A549 (cell line): ENCODE measurements at regions not wholly inside any gene's neighbourhood (a gene's known extent, or its start where the extent isn't known, plus 50 kb on each side); places are given as distances from the start of the nearest gene placed in this dataset.

Source experiments
- ATAC-seq, 2 experiments: fragments of 200-7000 bp in 1 of 2; fragments of >200 bp in 1 of 2; cut with Nextera tagmentation in 1 of 2; cut with Tn5 transposase in 1 of 2; 3 replicates each; pipeline versions ENCODE4 v1.8.0 to v1.9.1; 2018 to 2020; ENCODE audit warnings: mild to moderate bottlenecking in 1 of 2, moderate library complexity in 1 of 2
- CTCF ChIA-PET: fragments of 300-600 bp; sonication (Branson Sonifier 250); formaldehyde crosslinking; extraction: SDS; loops from one replicate; lab custom pipeline; 2021; ENCODE audit warnings: antibody characterized with exemption, inconsistent platforms; lab: Yijun Ruan, JAX
- POLR2A ChIA-PET: fragments of 350-600 bp; formaldehyde crosslinking; extraction: SDS; loops from one replicate; lab custom pipeline; 2021; ENCODE audit warnings: antibody characterized with exemption, inconsistent platforms; lab: Yijun Ruan, JAX
- DNase-seq, 2 experiments: peaks; one replicate each; pipeline versions ENCODE4 v3.0.0 to v3.0.0-alpha.2; 2011 to 2016; ENCODE audit warnings: low read depth in 1 of 2, low spot score in 1 of 2
- FAIRE-seq: peaks from 2 replicates; lab custom pipeline; 2011; peaks lifted over from hg19 to GRCh38; lab: Jason Lieb, UNC
- H3K27ac ChIP-seq, 2 experiments: fragments of >200 bp; sonication (Bioruptor Twin); formaldehyde crosslinking; 3 replicates each; pipeline ENCODE4 v1.5.1; 2016 to 2017
- H3K4me1 ChIP-seq: fragments of >200 bp; sonication (Bioruptor Twin); formaldehyde crosslinking; 3 replicates; pipeline ENCODE4 v1.6.1; 2016
- H3K4me2 ChIP-seq: fragments of >200 bp; sonication (Bioruptor Twin); formaldehyde crosslinking; 3 replicates; pipeline ENCODE4 v1.6.1; 2016
- H3K4me3 ChIP-seq: fragments of >200 bp; sonication (Bioruptor Twin); formaldehyde crosslinking; 3 replicates; pipeline ENCODE4 v1.5.1; 2016
- H3K9me3 ChIP-seq: fragments of >200 bp; sonication (Bioruptor Twin); formaldehyde crosslinking; 3 replicates; pipeline ENCODE4 v1.6.1; 2016
- CEBPB ChIP-seq, 2 experiments: fragments of >200 bp in 1 of 2; sonication (Bioruptor Twin) in 1 of 2; formaldehyde crosslinking in 1 of 2; IDR thresholded peaks; 2 replicates each; pipeline ENCODE4 v1.6.1; 2012 to 2016
- ELK1 ChIP-seq: fragments of 150-350 bp; IDR thresholded peaks from 2 replicates; pipeline ENCODE4 v1.6.1; 2014; ENCODE audit warnings: low read depth, mild to moderate bottlenecking, low read length
- ESRRA ChIP-seq: fragments of 150-350 bp; IDR thresholded peaks from 2 replicates; pipeline ENCODE4 v1.6.1; 2014; ENCODE audit warnings: mild to moderate bottlenecking, low read length, borderline replicate concordance
- FOXS1 ChIP-seq: fragments of 250-450 bp; sonication (Bioruptor Pico); IDR thresholded peaks from 2 replicates; pipeline ENCODE4 v1.5.0; 2020; ENCODE audit warnings: mild to moderate bottlenecking, moderate library complexity
- HES2 ChIP-seq: fragments of >200 bp; sonication (Bioruptor Twin); formaldehyde crosslinking; IDR thresholded peaks from 2 replicates; pipeline ENCODE4 v1.6.1; 2016
- HMGXB4 ChIP-seq: fragments of 250-450 bp; sonication (Bioruptor Pico); IDR thresholded peaks from 2 replicates; pipeline ENCODE4 v1.5.0; 2021; ENCODE audit warnings: mild to moderate bottlenecking, moderate library complexity, borderline replicate concordance
- HOXB13 ChIP-seq: fragments of 250-450 bp; sonication (Bioruptor Pico); IDR thresholded peaks from 2 replicates; pipeline ENCODE4 v1.5.0; 2020; ENCODE audit warnings: low read depth, mild to moderate bottlenecking, moderate library complexity
- JUNB ChIP-seq: fragments of >200 bp; sonication (Bioruptor Twin); formaldehyde crosslinking; IDR thresholded peaks from 2 replicates; pipeline ENCODE4 v1.6.1; 2016
- MAFK ChIP-seq: fragments of 450-650 bp; IDR thresholded peaks from 2 replicates; pipeline ENCODE4 v1.6.1; 2014; ENCODE audit not compliant: partially characterized antibody
- POLR2AphosphoS2 ChIP-seq: conservative IDR thresholded peaks from 2 replicates; pipeline ENCODE4 v1.6.1; 2012; ENCODE audit warnings: low read length, improper control_type of control experiment, inconsistent platforms
- RCOR1 ChIP-seq: fragments of 150-350 bp; IDR thresholded peaks from 2 replicates; pipeline ENCODE4 v1.6.1; 2014; ENCODE audit warnings: antibody characterized with exemption, low read length, low read depth
- SMC3 ChIP-seq: fragments of >200 bp; sonication (Bioruptor Twin); formaldehyde crosslinking; IDR thresholded peaks from 3 replicates; pipeline ENCODE4 v1.6.1; 2018; ENCODE audit warnings: inconsistent platforms
- SREBF2 ChIP-seq: fragments of 450-650 bp; IDR thresholded peaks from 2 replicates; pipeline ENCODE4 v1.6.1; 2014; ENCODE audit warnings: mild to moderate bottlenecking, moderate library complexity
- TFCP2L1 ChIP-seq: fragments of 250-450 bp; sonication (Bioruptor Pico); IDR thresholded peaks from 2 replicates; pipeline ENCODE4 v1.5.0; 2021; ENCODE audit warnings: mild to moderate bottlenecking
- ZC3H11A ChIP-seq: fragments of 450-650 bp; IDR thresholded peaks from 2 replicates; pipeline ENCODE4 v1.6.1; 2014; ENCODE audit warnings: antibody characterized with exemption, mild to moderate bottlenecking
- WGBS: methylation state at CpG from one replicate; pipeline ENCODE4 v1.1.6; 2017; ENCODE audit errors: missing lambda C conversion rate; 5-methylcytosine and 5-hydroxymethylcytosine counted together

DNA sequence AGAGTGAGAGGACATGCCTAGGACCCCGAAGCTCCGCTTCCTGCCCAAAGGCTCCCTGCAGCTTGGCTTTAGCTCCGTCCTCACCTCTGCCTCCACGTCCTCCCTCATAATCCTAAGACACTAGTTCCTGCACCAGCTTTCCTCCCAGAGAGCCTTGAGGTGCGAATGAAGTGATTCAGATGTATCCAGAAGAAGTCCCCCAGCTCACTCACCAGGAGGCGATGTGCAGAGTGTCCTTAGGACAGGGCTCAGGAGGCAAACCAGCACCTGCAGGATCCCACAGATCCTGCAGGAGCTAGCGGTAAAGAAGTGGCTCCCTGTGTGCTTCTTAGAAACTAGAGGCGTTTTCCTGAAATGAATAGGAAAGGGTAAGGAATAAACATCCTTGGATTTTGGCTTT lies 109.7 kb downstream of the HSPH1 start:
- FAIRE-seq: no peak
- CTCF ChIA-PET: interaction anchor here (1.0 to 1.1 kb wide), 2 partner anchors 15 to 17 kb away, joined by 3 read pairs; no protein-coding TSS in a partner anchor

GRCh38 chr13:31050486-31051400 lies 111.0 kb downstream of the HSPH1 start:
- Histone ChIP-seq H3K4me2 (no peak overlapping the region), H3K4me1 (peaks cover 8% of the 10 kb centered on the region)
- CTCF ChIA-PET: interaction anchor here (0.6 to 1.0 kb wide), 3 partner anchors 14 to 308 kb away, joined by 3 read pairs; no protein-coding TSS in a partner anchor
- TF ChIP-seq MAFK (peak; percentile 46), ZC3H11A (no peak)
- TF ChIP-seq, all 56 proteins: peak for 1
- DNase-seq (no peak), ATAC-seq (peak; percentile 48 to 65; a peak in 3 of 6 replicates), FAIRE-seq (no peak)
- Histone ChIP-seq H3K27ac (peak overlapping the region in 1 of 2 experiments; percentile 28; a peak in 1 of 6 replicates), H3K9me3 (no peaks in the 10 kb centered on the region), H3K4me3 (no peak overlapping the region)
- WGBS: 68% methylated on average over 6 of the region's 6 CpGs
- POLR2A ChIA-PET: no interaction called here

More for the DNA sequence above, 109.7 kb downstream of the HSPH1 start:
- DNase-seq (peak in 1 of 2 experiments; percentile 50), ATAC-seq (peak; percentile 72 to 82; a peak in 4 of 6 replicates)
- Histone ChIP-seq H3K9me3 (no peaks in the 10 kb centered on the region), H3K4me1 (no peaks in the 10 kb centered on the region; the same call in 2 of the 3 replicates), H3K4me3 (no peak overlapping the region), H3K27ac (no peak overlapping the region), H3K4me2 (no peak overlapping the region)
- POLR2A ChIA-PET: no interaction called here
- 89% methylated on average over 7 of the region's 8 CpGs for WGBS
- TF ChIP-seq HOXB13 (CRISPR knock-in tag) (no peak), TFCP2L1 (CRISPR knock-in tag) (no peak), POLR2AphosphoS2 (no peak), FOXS1 (CRISPR knock-in tag) (no peak), RCOR1 (no peak), ESRRA (no peak), HES2 (no peak), SMC3 (no peak)

DNA sequence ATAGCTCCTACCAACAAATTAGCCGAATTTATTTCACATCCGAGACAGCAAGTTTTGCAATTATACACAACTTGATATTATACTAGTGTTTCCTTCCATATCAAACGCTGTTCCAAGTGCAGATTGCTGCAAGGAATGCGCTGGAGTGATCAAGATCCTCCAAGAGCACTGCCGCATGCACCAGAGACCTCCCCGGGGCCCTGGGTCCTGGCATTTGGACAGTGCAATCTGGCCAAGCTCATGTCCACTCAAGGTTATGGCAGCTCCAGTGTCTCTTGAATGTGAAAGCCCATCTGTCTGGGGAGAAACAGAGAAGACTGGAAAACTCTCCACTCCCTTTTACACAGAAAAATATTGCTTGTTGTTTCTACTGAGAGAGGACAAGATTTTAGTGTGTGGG lies 111.9 kb downstream of the HSPH1 start:
- Histone ChIP-seq H3K9me3 (no peaks in the 10 kb centered on the region), H3K4me1 (peaks cover 17% of the 10 kb centered on the region), H3K4me2 (no peak overlapping the region), H3K27ac (no peak overlapping the region), H3K4me3 (no peak overlapping the region)
- TF ChIP-seq HMGXB4 (CRISPR knock-in tag): no peak
- no peak for TF ChIP-seq MAFK
- TF ChIP-seq SREBF2: no peak
- TF ChIP-seq TFCP2L1 (CRISPR knock-in tag): no peak
- no peak for TF ChIP-seq JUNB
- TF ChIP-seq CEBPB (IDR thresholded peaks at IDR 0.05): no peak
- no peak for TF ChIP-seq ELK1
- no peak for TF ChIP-seq ESRRA
- POLR2A ChIA-PET: no interaction called here
- CTCF ChIA-PET: interaction anchor here (1.0 kb wide), 1 partner anchor 419 kb away, joined by 3 read pairs; no protein-coding TSS in a partner anchor
- 83% methylated on average over 6 of the region's 6 CpGs for WGBS
- no peak for ATAC-seq
- no peak for FAIRE-seq
- DNase-seq: no peak
